ENCODE measurements at regions not wholly inside any gene's neighbourhood (a gene's known extent, or its start where the extent isn't known, plus 50 kb on each side); places are given as distances from the start of the nearest gene placed in this dataset.

GRCh38 chr14:61152851-61153364 lies 128.2 kb downstream of the TMEM30B start:
- no peak for TF ChIP-seq CTCF (conservative IDR thresholded peaks at IDR 0.05; ENCODE audit: low read depth, low read length)
- TF ChIP-seq EZH2phosphoT487 (IDR thresholded peaks at IDR 0.05; ENCODE audit: borderline replicate concordance, low read length): no peak

Data from PC-3 (cell line).